ENCODE measurements at regions not wholly inside any gene's neighbourhood (a gene's known extent, or its start where the extent isn't known, plus 50 kb on each side); places are given as distances from the start of the nearest gene placed in this dataset.

GRCh38 chrX:138229718-138230117 lies 481.8 kb downstream of the FGF13 start:
- TF ChIP-seq POLR2A (IDR thresholded peaks at IDR 0.05) (no peak), CTCF (IDR thresholded peaks at IDR 0.05) (no peak)
